ENCODE measurements at regions not wholly inside any gene's neighbourhood (a gene's known extent, or its start where the extent isn't known, plus 50 kb on each side); places are given as distances from the start of the nearest gene placed in this dataset.

GRCh38 chr4:18398661-18399060 is 377.1 kb upstream of the LCORL start:
- intact Hi-C loops (cut with DNase I): no loop called here
- Histone ChIP-seq H3K27me3 (no peaks in the 10 kb centered on the region), H3K4me1 (ENCODE audit: insufficient read depth) (no peaks in the 10 kb centered on the region), H3K9me3 (no peaks in the 10 kb centered on the region), H3K4me3 (no peak overlapping the region), H3K27ac (no peak overlapping the region), H3K36me3 (no peaks in the 10 kb centered on the region)
- no peak for DNase-seq
- WGBS, 3 donors: 9 to 20% (median 19%) methylated on average over 5 of the region's 5 CpGs
- no peak for TF ChIP-seq POLR2A (IDR thresholded peaks at IDR 0.05)
- TF ChIP-seq CTCF (IDR thresholded peaks at IDR 0.05): no peak
- no peak for TF ChIP-seq EP300 (IDR thresholded peaks at IDR 0.05)

GRCh38 chr4:18397681-18398390 is 376.3 kb upstream of the LCORL start:
- DNase-seq: no peak
- 51 to 63% (median 52%) methylated on average over 5 of the region's 5 CpGs for WGBS, 3 donors
- no peaks in the 10 kb centered on the region for H3K36me3 ChIP-seq
- no peaks in the 10 kb centered on the region for H3K9me3 ChIP-seq
- H3K4me1 ChIP-seq (ENCODE audit: insufficient read depth): no peaks in the 10 kb centered on the region
- intact Hi-C loops (cut with DNase I): no loop called here
- H3K4me3 ChIP-seq: no peak overlapping the region
- no peak overlapping the region for H3K27ac ChIP-seq
- no peaks in the 10 kb centered on the region for H3K27me3 ChIP-seq
- TF ChIP-seq CTCF (IDR thresholded peaks at IDR 0.05): no peak

DNA sequence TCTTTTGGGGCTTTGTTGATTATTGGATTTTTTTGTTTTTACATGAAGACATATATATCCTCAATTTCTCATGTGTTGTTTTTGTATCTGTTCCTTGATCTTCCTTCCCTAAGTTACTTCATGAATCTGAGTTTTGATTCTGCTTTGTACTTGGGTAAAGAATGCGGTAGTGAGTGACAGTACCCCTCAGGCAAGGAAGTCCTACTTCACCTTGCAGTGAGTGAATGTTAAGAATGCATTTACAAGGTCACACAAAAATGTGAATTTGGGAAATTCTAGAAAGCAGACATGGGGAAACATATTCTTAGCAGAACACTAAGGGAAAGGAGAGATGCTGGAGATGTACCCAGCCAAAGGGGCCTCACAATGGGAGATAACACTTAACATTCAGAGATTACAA is 373.1 kb upstream of the LCORL start:
- 78 to 94% (median 85%) methylated on average over 1 of the region's 1 CpG for WGBS, 3 donors

DNA sequence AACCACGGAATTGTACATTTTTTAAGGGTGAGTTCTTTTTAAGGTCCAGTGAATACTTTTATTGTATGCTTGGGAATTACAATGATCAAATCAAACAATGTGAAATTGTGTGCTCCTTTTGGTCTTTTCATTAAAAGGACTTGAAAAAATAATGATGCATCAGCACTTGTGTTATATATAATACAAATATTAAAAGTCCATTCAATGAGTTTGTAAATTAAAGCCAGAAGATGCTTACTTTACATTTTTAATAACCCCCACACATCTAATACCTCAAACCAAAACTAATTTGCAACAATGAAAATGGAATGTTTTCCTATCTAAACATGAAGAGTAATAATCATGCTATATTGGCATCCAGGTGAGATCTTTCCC is 369.8 kb upstream of the LCORL start:
- Histone ChIP-seq H3K9me3 (no peaks in the 10 kb centered on the region), H3K27me3 (no peaks in the 10 kb centered on the region), H3K27ac (no peak overlapping the region), H3K4me3 (no peak overlapping the region), H3K4me1 (ENCODE audit: insufficient read depth) (no peaks in the 10 kb centered on the region), H3K36me3 (no peaks in the 10 kb centered on the region)
- intact Hi-C loops (cut with DNase I): loop anchor here in 1 of 4 donors (5.0 kb wide), 1 partner anchor 1349 kb away; no protein-coding TSS in a partner anchor
- TF ChIP-seq POLR2A (IDR thresholded peaks at IDR 0.05): no peak
- DNase-seq: no peak
- WGBS, 3 donors: 75 to 90% (median 85%) methylated on average over 1 of the region's 1 CpG

More for the DNA sequence above, 373.1 kb upstream of the LCORL start:
- intact Hi-C loops (cut with DNase I): loop anchor here in 1 of 4 donors (5.0 kb wide), 1 partner anchor 1352 kb away; no protein-coding TSS in a partner anchor
- Histone ChIP-seq H3K27ac (no peak overlapping the region), H3K4me3 (no peak overlapping the region), H3K4me1 (ENCODE audit: insufficient read depth) (no peaks in the 10 kb centered on the region), H3K27me3 (no peaks in the 10 kb centered on the region), H3K9me3 (no peaks in the 10 kb centered on the region), H3K36me3 (no peaks in the 10 kb centered on the region)
- no peak for DNase-seq
- TF ChIP-seq EP300 (IDR thresholded peaks at IDR 0.05) (no peak), POLR2A (IDR thresholded peaks at IDR 0.05) (no peak), CTCF (IDR thresholded peaks at IDR 0.05) (no peak)

- intact Hi-C loops (cut with DNase I): loop anchor here in 1 of 4 donors (5.0 kb wide), 1 partner anchor 1349 kb away; no protein-coding TSS in a partner anchor
- no peak overlapping the region for H3K27ac ChIP-seq
- H3K4me3 ChIP-seq: no peak overlapping the region
- H3K36me3 ChIP-seq: no peaks in the 10 kb centered on the region
- TF ChIP-seq EP300 (IDR thresholded peaks at IDR 0.05): no peak
- no peak for TF ChIP-seq POLR2A (IDR thresholded peaks at IDR 0.05)
- TF ChIP-seq CTCF (IDR thresholded peaks at IDR 0.05): no peak
- no peak for DNase-seq
- H3K27me3 ChIP-seq: no peaks in the 10 kb centered on the region
- H3K4me1 ChIP-seq (ENCODE audit: insufficient read depth): no peaks in the 10 kb centered on the region
- no peaks in the 10 kb centered on the region for H3K9me3 ChIP-seq
- WGBS, 3 donors: 76 to 80% (median 80%) methylated on average over 4 of the region's 4 CpGs
Measured at GRCh38 chr4:18390655-18391353, 369.2 kb upstream of the LCORL start.
